HG03457 (cell line): ENCODE measurements at regions not wholly inside any gene's neighbourhood (a gene's known extent, or its start where the extent isn't known, plus 50 kb on each side); places are given as distances from the start of the nearest gene placed in this dataset.

Experiments used
- ATAC-seq: cut with Tn5 transposase; IDR thresholded peaks from one replicate; pipeline ENCODE4 v1.9.1; 2021; ENCODE audit warnings: moderate number of reproducible peaks; ENCODE audit not compliant: unreplicated experiment

DNA sequence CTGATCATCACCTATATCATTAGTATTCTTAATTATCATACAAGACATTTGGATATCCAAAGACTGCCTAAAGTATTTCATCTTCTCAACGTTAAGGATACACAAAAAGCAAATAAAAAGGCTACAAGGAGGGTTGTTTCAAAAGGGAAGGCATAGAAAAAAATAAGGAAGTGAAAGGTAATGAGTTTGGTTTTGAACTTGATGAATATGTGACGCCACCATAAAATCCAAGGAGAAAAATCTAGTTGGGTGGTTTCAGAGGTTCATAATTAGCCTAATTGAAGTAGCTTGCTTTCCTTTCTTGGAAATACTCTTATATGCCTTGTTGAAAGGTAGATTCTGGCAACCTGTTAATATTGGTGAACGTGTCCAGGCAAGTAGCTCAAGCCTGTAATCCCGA is 96.1 kb upstream of the SGCD start:
- ATAC-seq: no peak

DNA sequence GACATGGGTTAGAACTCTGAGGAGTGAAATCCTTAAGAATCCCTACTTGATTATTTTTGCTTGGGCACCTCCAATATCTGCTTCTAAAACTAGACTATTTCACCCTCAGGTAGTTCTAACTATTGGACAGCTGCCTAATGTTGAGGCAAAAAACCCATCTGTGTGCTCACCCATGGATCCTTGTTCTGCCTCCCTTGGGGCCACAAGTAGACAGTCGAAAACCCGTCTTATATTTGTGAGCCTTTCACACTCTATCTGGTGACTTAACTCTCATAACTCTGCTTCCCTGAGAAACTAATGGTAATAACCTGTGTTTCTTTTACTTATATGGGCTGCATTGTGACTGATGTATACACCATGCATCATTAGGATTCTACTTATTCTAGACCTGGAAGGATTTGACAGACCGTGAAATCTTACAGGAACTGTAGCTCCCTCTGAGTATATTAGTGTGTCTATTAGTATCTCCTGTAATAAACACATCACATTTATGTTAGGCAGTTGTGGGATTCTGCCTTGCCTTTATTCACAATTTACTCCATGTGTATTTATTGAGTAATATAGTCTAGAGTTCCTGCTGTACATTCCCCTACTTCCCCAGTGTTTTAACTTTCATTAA is 94.6 kb upstream of the SGCD start:
- no peak for ATAC-seq

- no peak for ATAC-seq
Observed at GRCh38 chr5:156237361-156237760, 89.6 kb upstream of the SGCD start.

GRCh38 chr5:156239800-156240199 is 87.2 kb upstream of the SGCD start:
- ATAC-seq: no peak

DNA sequence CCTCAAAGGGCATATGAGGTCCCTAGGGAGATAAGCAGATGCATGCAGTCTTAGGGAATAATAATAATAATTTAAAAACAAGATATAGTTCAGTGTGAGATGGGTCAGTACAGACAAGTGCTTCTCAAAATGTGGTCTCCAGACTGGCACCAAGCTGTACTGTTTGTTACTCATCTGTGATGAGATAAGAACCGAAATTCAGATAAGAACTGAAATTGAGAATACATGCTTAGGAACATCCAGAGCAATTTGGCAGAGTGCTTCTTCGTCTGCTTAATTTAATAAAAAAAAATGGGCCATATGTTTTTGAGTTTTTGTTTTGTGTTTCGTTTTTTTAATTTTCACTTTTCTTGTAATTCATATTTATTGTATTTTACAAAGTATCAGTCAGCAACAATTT is 86.5 kb upstream of the SGCD start:
- no peak for ATAC-seq

- ATAC-seq: no peak
Observed at GRCh38 chr5:156241266-156241665, 85.7 kb upstream of the SGCD start.

DNA sequence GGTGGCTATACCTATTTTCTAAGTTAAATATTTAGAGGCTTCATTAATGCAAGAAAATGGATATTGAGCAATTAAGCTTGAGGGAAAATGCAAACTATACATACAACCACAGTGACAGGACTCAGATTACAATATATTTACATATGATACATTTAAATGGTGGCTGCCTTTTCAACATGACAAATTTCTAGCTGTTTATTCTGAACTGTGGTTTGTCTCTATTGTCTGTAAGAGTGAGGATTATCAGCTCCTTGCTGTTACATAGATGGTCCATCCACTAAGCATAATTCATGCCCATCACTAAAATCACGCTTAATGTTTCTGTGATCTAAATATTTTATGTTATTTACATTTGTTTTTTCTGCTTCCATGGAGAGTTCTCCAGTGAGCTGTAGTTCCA is 81.1 kb upstream of the SGCD start:
- ATAC-seq: no peak

DNA sequence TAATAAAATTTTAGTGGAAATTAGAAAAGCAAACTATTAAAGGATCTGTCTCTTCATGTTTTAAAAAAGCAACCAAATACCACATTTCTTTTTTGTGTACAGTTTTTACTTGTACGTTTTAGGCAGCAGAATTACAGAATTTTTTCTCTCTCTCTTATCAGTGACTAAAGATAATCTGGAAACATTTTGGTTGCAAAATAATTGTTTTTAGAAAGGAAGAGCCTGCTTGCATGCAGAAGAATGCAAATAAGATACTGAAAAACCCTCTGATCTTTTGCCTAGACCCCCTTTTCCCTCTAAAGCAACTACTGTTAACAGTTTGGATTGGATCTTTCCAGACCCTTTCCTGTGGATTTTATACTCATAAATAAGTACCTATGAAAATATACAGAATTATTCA is 75.9 kb upstream of the SGCD start:
- ATAC-seq: no peak

DNA sequence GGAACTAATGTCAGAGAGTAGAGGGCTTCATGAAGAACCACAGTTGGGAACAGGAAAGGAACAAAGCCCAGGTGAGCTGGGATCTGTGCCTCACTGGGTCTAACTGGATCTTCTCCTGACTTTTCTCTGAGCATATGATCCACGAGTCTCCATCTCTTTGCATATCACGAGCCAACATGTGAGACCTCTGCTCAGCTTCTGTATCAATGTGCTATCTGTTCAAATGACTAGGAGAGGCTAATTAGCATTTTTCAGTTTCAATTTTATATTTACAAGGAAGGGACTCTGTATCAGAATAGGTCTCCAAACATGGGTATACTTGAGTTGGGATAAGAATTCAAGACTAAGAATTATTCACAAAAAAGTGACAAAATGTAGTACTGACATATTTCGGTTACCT is 73.8 kb upstream of the SGCD start:
- ATAC-seq: no peak

DNA sequence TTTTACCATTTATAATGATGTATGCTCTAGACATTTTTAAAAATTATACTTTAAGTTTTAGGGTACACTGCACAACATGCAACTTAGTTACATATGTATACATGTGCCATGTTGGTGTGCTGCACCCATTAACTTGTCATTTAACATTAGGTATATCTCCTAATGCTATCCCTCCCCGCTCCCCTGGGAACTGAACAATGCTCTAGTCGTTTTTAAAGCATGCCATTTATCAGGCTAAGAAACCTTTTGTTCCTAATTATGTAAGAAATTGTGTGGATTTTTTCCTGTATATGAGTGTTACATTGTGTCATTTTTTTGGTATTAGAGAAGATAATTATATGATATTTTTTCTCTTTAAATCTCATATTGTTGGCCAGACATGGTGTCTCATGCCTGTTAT is 72.8 kb upstream of the SGCD start:
- no peak for ATAC-seq

GRCh38 chr5:156256642-156257041 is 70.3 kb upstream of the SGCD start:
- no peak for ATAC-seq

- ATAC-seq: no peak
Observed at GRCh38 chr5:156258934-156259333, 68.0 kb upstream of the SGCD start.

DNA sequence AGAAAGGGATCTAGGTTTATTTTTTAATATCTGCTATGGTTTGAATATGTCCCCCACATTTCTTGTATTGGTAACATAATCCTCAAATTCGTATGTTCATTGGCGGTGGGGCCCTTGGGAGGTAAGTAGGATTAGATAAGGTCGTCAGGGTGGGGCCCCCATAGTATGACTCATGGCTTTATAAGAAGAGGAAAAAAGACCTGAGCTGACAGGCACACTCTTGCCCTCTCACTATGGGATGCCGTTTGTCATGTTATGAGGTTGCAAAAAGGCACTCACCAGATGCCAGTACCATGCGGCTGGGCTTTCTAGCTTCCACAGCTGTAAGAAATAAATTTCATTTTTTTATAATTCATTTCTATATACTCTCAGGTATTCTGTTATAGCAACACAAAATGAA is 67.3 kb upstream of the SGCD start:
- no peak for ATAC-seq

GRCh38 chr5:156261275-156261939 is 65.6 kb upstream of the SGCD start:
- no peak for ATAC-seq

DNA sequence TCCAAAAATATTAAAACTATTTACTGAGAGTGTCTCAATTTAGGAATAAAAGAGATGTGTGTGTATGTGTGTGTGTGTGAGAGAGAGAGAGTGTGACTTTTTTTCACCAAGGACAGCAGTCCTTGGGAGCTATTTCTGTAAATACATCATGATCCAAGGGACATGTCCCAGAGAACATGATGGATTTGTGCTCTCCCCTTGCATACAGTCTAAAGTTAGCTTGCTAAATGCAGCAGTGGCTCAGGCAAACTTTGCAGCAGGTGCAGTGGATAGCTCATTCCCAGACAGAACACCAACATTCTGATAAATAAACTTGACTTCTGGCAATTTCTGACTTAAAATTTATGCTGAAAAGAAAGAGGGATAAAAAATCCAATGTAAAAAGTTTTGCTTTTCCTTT is 55.4 kb upstream of the SGCD start:
- ATAC-seq: no peak

DNA sequence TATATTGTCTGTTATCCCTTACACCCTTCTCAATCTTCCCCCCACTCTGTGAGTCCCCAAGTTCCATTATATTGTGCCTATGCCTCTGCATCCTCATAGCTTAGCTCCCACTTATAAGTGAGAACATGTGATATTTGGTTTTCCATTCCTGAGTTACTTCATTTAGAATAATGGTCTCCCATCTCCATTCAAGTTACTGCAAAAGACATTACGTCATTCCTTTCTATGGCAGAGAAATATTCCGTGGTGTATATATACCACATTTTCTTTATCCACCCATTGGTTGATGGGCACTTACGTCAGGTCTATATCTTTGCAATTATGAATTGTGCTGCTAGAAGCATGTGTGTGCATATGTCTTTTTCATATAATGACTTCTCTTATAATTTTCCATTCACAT is 54.8 kb upstream of the SGCD start:
- no peak for ATAC-seq

GRCh38 chr5:156273325-156273724 is 53.6 kb upstream of the SGCD start:
- no peak for ATAC-seq

DNA sequence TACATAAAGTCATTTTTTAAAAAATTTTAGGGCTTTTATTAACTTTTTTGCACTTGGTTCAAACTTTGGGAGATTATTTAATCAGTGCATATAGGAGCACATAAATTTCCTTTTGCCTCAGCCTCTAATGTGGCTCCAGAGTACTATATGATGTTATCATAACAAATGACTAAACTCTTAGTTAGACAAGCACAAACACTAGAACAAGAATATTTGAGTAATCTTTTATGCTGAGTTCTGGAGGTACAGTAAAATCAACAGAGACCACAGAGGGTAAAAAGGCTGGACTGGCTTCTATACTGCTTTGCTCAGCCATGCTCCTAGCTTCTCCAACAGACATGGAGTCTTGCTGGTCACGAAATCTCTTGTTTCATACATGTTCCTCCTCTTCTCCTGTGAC is 52.5 kb upstream of the SGCD start:
- ATAC-seq: no peak
